Caco-2 (cell line): ENCODE measurements at regions not wholly inside any gene's neighbourhood (a gene's known extent, or its start where the extent isn't known, plus 50 kb on each side); places are given as distances from the start of the nearest gene placed in this dataset.

Experiments used
- BruUV-seq: library from RNA; stranded (reverse); fragments of 400-500 nt; replicated peaks from 2 replicates; lab custom pipeline; 2021; lab: Mats Ljungman, UMichigan
- CTCF ChIA-PET: fragments of 300-600 bp; sonication (Branson Sonifier 250); formaldehyde crosslinking; loops from one replicate; lab custom pipeline; 2022; ENCODE audit warnings: antibody characterized with exemption; lab: Charles Lee
- POLR2A ChIA-PET: fragments of 300-600 bp; sonication (Branson Sonifier 250); formaldehyde crosslinking; loops from one replicate; lab custom pipeline; 2022; ENCODE audit warnings: antibody characterized with exemption; lab: Charles Lee
- DNase-seq, 2 experiments: peaks; one replicate each; pipeline versions ENCODE4 v3.0.0 to v3.0.0-alpha.2; 2020 to 2022
- H3K27me3 ChIP-seq: replicated peaks from 2 replicates; pipeline ENCODE4 v1.6.0; 2011; ENCODE audit warnings: low read length; ENCODE audit not compliant: control insufficient read depth, insufficient read depth
- H3K36me3 ChIP-seq: 2 replicates; pipeline ENCODE4 v1.5.1; 2011; ENCODE audit warnings: low read length; ENCODE audit not compliant: control insufficient read depth, insufficient read depth
- H3K4me1 ChIP-seq: fragments of 250-450 bp; sonication (Bioruptor Pico); 2 replicates; pipeline ENCODE4 v1.5.1; 2020; ENCODE audit warnings: mild to moderate bottlenecking
- H3K4me3 ChIP-seq: 2 replicates; pipeline ENCODE4 v1.5.1; 2011; ENCODE audit warnings: low read depth, mild to moderate bottlenecking, control low read depth, low read length
- H3K9me3 ChIP-seq: fragments of 250-450 bp; sonication (Bioruptor Pico); 2 replicates; pipeline ENCODE4 v1.5.1; 2020; ENCODE audit warnings: mild to moderate bottlenecking, moderate library complexity
- H3K27ac Mint-ChIP-seq: one replicate; pipeline ENCODE4 v1.8.0; 2022; ENCODE audit warnings: mixed read lengths; ENCODE audit not compliant: unreplicated experiment
- H3K27me3 Mint-ChIP-seq: one replicate; pipeline ENCODE4 v1.8.0; 2022; ENCODE audit warnings: mixed read lengths; ENCODE audit not compliant: insufficient read depth, unreplicated experiment
- H3K36me3 Mint-ChIP-seq: one replicate; pipeline ENCODE4 v1.8.0; 2022; ENCODE audit warnings: mild to moderate bottlenecking, mixed read lengths; ENCODE audit not compliant: insufficient read depth, unreplicated experiment
- H3K4me1 Mint-ChIP-seq: one replicate; pipeline ENCODE4 v1.8.0; 2022; ENCODE audit warnings: low read depth, mixed read lengths; ENCODE audit not compliant: unreplicated experiment
- H3K4me3 Mint-ChIP-seq: one replicate; pipeline ENCODE4 v1.8.0; 2022; ENCODE audit warnings: mild to moderate bottlenecking, moderate library complexity, mixed read lengths; ENCODE audit not compliant: unreplicated experiment
- H3K9me3 Mint-ChIP-seq: one replicate; pipeline ENCODE4 v1.8.0; 2022; ENCODE audit warnings: mixed read lengths; ENCODE audit not compliant: unreplicated experiment
- CTCF ChIP-seq, 2 experiments: fragments of 200-600 bp in 1 of 2; IDR thresholded peaks; 1 replicate in 1 of 2; 2 replicates in 1 of 2; pipeline versions ENCODE4 v1.5.1 to v1.8.0; 2011 to 2022; ENCODE audit warnings: antibody characterized with exemption in 1 of 2, control low read depth in 1 of 2, inconsistent platforms in 1 of 2, low read depth in 1 of 2, low read length in 1 of 2, mild to moderate bottlenecking in 1 of 2, moderate library complexity in 1 of 2; ENCODE audit not compliant: insufficient read depth in 1 of 2, severe bottlenecking in 1 of 2, unreplicated experiment in 1 of 2
- intact Hi-C: fragments of 100-400 bp; cut with micrococcal nuclease; formaldehyde crosslinking; loops from one replicate; pipeline ENCODE4 v1.10.0; 2022; ENCODE audit not compliant: unreplicated experiment

DNA sequence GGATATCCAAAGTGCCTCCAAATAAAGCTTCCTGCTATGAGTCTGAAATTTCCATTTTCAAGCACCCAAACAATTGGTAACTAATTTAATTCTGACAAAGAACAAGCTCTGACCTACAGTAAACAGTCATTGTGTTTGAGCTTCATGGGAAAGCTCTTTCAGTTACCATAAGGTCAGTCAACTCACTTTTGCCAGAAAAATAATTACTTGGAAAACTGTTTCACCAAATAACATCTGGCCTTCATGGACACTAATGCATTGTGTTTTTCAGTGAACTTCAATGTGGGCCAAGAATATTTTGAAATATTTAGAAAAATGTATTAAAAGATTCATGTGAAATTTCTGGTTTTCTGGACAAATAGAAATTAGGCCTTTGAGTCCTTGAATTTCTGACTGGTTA, 369.9 kb downstream of the GALR1 start:
- no peaks in the 10 kb centered on the region for H3K4me1 ChIP-seq
- Mint-ChIP-seq H3K4me1 (no peaks in the 10 kb centered on the region), H3K4me3 (no peak overlapping the region), H3K27ac (no peak overlapping the region), H3K27me3 (no peaks in the 10 kb centered on the region), H3K36me3 (no peaks in the 10 kb centered on the region), H3K9me3 (no peaks in the 10 kb centered on the region)
- BruUV-seq, result no TSS peak
- no peaks in the 10 kb centered on the region for H3K27me3 ChIP-seq
- POLR2A ChIA-PET, result no interaction called here
- DNase-seq, result no peak
- CTCF ChIA-PET, result no interaction called here
- intact Hi-C loops, result no loop called here
- H3K36me3 ChIP-seq, result no peaks in the 10 kb centered on the region
- H3K9me3 ChIP-seq, result no peaks in the 10 kb centered on the region
- H3K4me3 ChIP-seq, result no peak overlapping the region
- no peak for TF ChIP-seq CTCF (IDR thresholded peaks at IDR 0.05; ENCODE audit: insufficient read depth in 1 of 2, low read depth in 1 of 2, low read length in 1 of 2, severe bottlenecking in 1 of 2, unreplicated experiment in 1 of 2)

- no TSS peak for BruUV-seq
Measured at GRCh38 chr18:77622009-77622692, 372.5 kb downstream of the GALR1 start.

GRCh38 chr18:77632758-77633157, 383.1 kb downstream of the GALR1 start:
- ChIA-PET CTCF (no interaction called here), POLR2A (no interaction called here)
- no peaks in the 10 kb centered on the region for H3K36me3 ChIP-seq
- Mint-ChIP-seq H3K36me3 (no peaks in the 10 kb centered on the region), H3K9me3 (no peaks in the 10 kb centered on the region), H3K4me3 (no peak overlapping the region), H3K27me3 (peaks cover 4% of the 10 kb centered on the region), H3K27ac (no peak overlapping the region), H3K4me1 (no peaks in the 10 kb centered on the region)
- BruUV-seq, result no TSS peak
- intact Hi-C loops, result no loop called here
- no peaks in the 10 kb centered on the region for H3K4me1 ChIP-seq
- no peak for TF ChIP-seq CTCF (IDR thresholded peaks at IDR 0.05; ENCODE audit: insufficient read depth in 1 of 2, low read depth in 1 of 2, low read length in 1 of 2, severe bottlenecking in 1 of 2, unreplicated experiment in 1 of 2)
- H3K27me3 ChIP-seq, result no peaks in the 10 kb centered on the region
- no peaks in the 10 kb centered on the region for H3K9me3 ChIP-seq
- no peak overlapping the region for H3K4me3 ChIP-seq
- no peak for DNase-seq

More at GRCh38 chr18:77622009-77622692, 372.5 kb downstream of the GALR1 start:
- H3K36me3 Mint-ChIP-seq, result no peaks in the 10 kb centered on the region
- H3K27ac Mint-ChIP-seq, result no peak overlapping the region
- H3K4me3 Mint-ChIP-seq, result no peak overlapping the region
- ChIA-PET POLR2A (no interaction called here), CTCF (no interaction called here)
- H3K36me3 ChIP-seq, result no peaks in the 10 kb centered on the region
- H3K9me3 Mint-ChIP-seq, result no peaks in the 10 kb centered on the region
- no peaks in the 10 kb centered on the region for H3K9me3 ChIP-seq
- no peak for TF ChIP-seq CTCF (IDR thresholded peaks at IDR 0.05; ENCODE audit: insufficient read depth in 1 of 2, low read depth in 1 of 2, low read length in 1 of 2, severe bottlenecking in 1 of 2, unreplicated experiment in 1 of 2)
- no peaks in the 10 kb centered on the region for H3K4me1 ChIP-seq
- H3K4me3 ChIP-seq, result no peak overlapping the region
- H3K27me3 ChIP-seq, result no peaks in the 10 kb centered on the region
- no peaks in the 10 kb centered on the region for H3K27me3 Mint-ChIP-seq
- DNase-seq, result no peak
- no peaks in the 10 kb centered on the region for H3K4me1 Mint-ChIP-seq
- intact Hi-C loops, result no loop called here
